Gastroesophageal sphincter (tissue), 3 donors: ENCODE measurements at regions not wholly inside any gene's neighbourhood (a gene's known extent, or its start where the extent isn't known, plus 50 kb on each side); places are given as distances from the start of the nearest gene placed in this dataset.

ENCODE experiments used
- EP300 ChIP-seq: sonication (generic); formaldehyde crosslinking; IDR thresholded peaks from one replicate; pipeline ENCODE4 v1.6.1; 2017; ENCODE audit warnings: antibody characterized with exemption, mild to moderate bottlenecking
- TF ChIP-seq, protein P1 (sequence below), 4 experiments: fragments of 200-600 bp in 2 of 4; fragments of 450-650 bp in 2 of 4; sonication (generic) in 1 of 4; IDR thresholded peaks; one replicate each; pipeline ENCODE4 v1.5.1; 2017 to 2019; ENCODE audit warnings: antibody characterized with exemption in 4 of 4, mild to moderate bottlenecking in 2 of 4, moderate library complexity in 2 of 4

DNA sequence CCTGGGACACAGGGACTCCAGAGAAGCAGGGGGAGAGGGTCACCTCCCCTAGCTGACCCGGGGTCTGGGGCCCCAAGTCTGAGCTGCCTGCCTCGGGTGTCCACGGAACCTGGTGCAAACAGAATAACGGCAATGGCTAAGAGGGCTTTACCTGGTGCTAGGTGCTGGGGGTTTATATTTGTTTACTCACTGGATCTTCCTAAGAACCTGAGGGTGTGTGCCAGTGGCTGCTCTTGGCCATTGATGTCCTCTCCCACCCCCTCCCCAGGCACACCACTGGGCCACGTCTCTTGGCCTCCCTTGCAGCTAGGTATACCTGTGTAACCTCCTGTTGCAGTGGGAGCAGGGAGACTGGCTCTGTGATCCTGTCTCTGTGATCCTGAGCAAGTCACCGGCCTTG is 157.9 kb upstream of the MLN start:
- TF ChIP-seq EP300, result no peak
- TF ChIP-seq, protein P1, sequence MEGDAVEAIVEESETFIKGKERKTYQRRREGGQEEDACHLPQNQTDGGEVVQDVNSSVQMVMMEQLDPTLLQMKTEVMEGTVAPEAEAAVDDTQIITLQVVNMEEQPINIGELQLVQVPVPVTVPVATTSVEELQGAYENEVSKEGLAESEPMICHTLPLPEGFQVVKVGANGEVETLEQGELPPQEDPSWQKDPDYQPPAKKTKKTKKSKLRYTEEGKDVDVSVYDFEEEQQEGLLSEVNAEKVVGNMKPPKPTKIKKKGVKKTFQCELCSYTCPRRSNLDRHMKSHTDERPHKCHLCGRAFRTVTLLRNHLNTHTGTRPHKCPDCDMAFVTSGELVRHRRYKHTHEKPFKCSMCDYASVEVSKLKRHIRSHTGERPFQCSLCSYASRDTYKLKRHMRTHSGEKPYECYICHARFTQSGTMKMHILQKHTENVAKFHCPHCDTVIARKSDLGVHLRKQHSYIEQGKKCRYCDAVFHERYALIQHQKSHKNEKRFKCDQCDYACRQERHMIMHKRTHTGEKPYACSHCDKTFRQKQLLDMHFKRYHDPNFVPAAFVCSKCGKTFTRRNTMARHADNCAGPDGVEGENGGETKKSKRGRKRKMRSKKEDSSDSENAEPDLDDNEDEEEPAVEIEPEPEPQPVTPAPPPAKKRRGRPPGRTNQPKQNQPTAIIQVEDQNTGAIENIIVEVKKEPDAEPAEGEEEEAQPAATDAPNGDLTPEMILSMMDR (IDR thresholded peaks at IDR 0.05), result no peak
